ENCODE measurements at regions not wholly inside any gene's neighbourhood (a gene's known extent, or its start where the extent isn't known, plus 50 kb on each side); places are given as distances from the start of the nearest gene placed in this dataset.

DNA sequence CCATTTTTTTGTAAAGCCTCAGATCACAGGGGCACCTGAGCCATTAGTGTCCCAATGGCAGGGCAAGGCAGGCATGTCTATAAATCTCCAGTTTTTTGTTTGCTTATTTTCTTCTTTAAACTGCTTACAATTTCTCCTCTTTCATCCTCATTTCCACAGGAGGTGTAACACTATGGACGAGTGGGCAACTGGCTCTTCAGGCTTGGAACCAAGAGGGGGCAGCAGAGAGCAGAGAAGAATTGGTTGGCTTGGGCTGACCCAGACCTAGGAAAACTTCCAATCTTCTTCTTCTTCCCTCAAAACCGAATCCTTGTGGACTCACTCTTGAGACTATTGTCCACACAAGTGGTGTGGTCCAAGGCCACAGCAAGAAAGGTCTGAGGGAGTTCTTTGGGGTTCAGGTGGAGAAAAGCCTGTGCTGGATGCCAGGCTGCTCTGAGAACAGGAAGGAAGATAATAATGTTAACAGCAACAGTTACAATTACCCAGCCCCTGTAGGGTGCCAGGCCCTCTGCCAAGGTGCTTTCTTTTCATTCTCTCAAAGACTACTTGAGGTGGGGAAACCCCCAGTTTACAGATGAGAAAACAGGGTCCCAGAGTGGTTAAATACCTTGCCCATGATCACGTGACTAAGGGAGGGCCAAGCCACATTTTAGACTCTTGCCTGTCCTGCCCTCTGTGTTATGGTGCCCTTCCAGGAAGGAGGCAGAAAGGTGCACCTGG, 70.7 kb upstream of the E2F8 start:
- DNase-seq (ENCODE audit: low spot score) = no peak
- Mint-ChIP-seq H3K4me3 (ENCODE audit: unreplicated experiment) (no peak overlapping the region), H3K4me1 (ENCODE audit: low read depth) (no peaks in the 10 kb centered on the region), H3K27ac (ENCODE audit: unreplicated experiment) (no peak overlapping the region), H3K27me3 (ENCODE audit: low read depth) (peaks cover 15% of the 10 kb centered on the region), H3K9me3 (ENCODE audit: low read depth) (no peaks in the 10 kb centered on the region), H3K36me3 (ENCODE audit: low read depth) (no peaks in the 10 kb centered on the region)
- peak; percentile 88 for TF ChIP-seq CTCF (IDR thresholded peaks at IDR 0.05)

- Mint-ChIP-seq H3K27ac (ENCODE audit: unreplicated experiment) (no peak overlapping the region), H3K9me3 (ENCODE audit: low read depth) (peaks cover 2% of the 10 kb centered on the region), H3K36me3 (ENCODE audit: low read depth) (no peaks in the 10 kb centered on the region), H3K27me3 (ENCODE audit: low read depth) (peaks cover 25% of the 10 kb centered on the region), H3K4me3 (ENCODE audit: unreplicated experiment) (no peak overlapping the region), H3K4me1 (ENCODE audit: low read depth) (no peaks in the 10 kb centered on the region)
- DNase-seq (ENCODE audit: low spot score) = no peak
- TF ChIP-seq CTCF (IDR thresholded peaks at IDR 0.05) = no peak
These were observed 66.8 kb upstream of the E2F8 start for GRCh38 chr11:19307498-19307897.

DNA sequence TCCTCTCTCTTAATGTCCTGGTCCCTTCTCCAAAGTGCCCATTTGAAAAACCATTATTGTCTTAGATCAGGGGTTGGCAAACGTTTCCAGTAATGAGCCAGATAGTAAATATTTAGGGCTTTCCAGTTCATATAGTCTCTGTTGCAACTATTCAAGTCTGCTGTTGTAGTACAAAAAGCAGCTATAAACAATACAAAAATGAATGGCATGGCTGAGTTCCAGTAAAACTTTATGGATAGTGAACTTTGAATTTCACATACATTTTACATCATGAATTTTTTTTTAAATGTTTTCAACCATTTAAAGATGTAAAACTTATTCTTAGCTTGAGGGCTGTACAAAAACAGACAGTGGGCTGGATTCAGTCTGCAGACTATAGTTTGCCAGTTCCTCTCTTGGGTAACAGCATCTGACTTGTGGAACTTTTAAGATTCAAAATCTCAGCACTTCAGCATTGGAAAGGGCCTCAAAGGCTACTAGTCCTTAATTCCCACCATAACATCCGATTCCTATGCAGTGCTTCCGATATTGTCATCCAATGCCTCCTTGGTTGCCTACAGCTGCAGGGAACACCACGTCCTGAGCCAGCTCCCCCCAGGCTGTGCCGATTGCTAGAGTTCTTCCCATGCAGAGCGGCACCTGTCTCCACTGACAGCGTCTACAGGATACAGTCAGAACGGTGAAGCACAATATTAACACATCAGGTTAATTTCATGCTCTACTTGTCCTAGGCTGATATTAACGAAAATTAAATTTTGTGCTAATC, 65.6 kb upstream of the E2F8 start:
- H3K27me3 Mint-ChIP-seq (ENCODE audit: low read depth) = peaks cover 25% of the 10 kb centered on the region
- H3K4me1 Mint-ChIP-seq (ENCODE audit: low read depth) = no peaks in the 10 kb centered on the region
- TF ChIP-seq CTCF (IDR thresholded peaks at IDR 0.05) = no peak
- no peak overlapping the region for H3K27ac Mint-ChIP-seq (ENCODE audit: unreplicated experiment)
- no peak for DNase-seq (ENCODE audit: low spot score)
- no peaks in the 10 kb centered on the region for H3K36me3 Mint-ChIP-seq (ENCODE audit: low read depth)
- no peak overlapping the region for H3K4me3 Mint-ChIP-seq (ENCODE audit: unreplicated experiment)
- peaks cover 2% of the 10 kb centered on the region for H3K9me3 Mint-ChIP-seq (ENCODE audit: low read depth)

GRCh38 chr11:19301361-19301760, 60.6 kb upstream of the E2F8 start:
- Mint-ChIP-seq H3K4me1 (ENCODE audit: low read depth) (no peaks in the 10 kb centered on the region), H3K27me3 (ENCODE audit: low read depth) (peaks cover 22% of the 10 kb centered on the region), H3K4me3 (ENCODE audit: unreplicated experiment) (no peak overlapping the region), H3K9me3 (ENCODE audit: low read depth) (peaks cover 2% of the 10 kb centered on the region), H3K36me3 (ENCODE audit: low read depth) (no peaks in the 10 kb centered on the region), H3K27ac (ENCODE audit: unreplicated experiment) (no peak overlapping the region)
- no peak for TF ChIP-seq CTCF (IDR thresholded peaks at IDR 0.05)
- no peak for DNase-seq (ENCODE audit: low spot score)

GRCh38 chr11:19294444-19294843, 53.7 kb upstream of the E2F8 start:
- Mint-ChIP-seq H3K9me3 (ENCODE audit: low read depth) (no peaks in the 10 kb centered on the region), H3K4me3 (ENCODE audit: unreplicated experiment) (no peak overlapping the region), H3K27me3 (ENCODE audit: low read depth) (peaks cover 25% of the 10 kb centered on the region), H3K36me3 (ENCODE audit: low read depth) (no peaks in the 10 kb centered on the region), H3K27ac (ENCODE audit: unreplicated experiment) (no peak overlapping the region), H3K4me1 (ENCODE audit: low read depth) (no peaks in the 10 kb centered on the region)
- DNase-seq (ENCODE audit: low spot score) = no peak
- no peak for TF ChIP-seq CTCF (IDR thresholded peaks at IDR 0.05)

Data from chondrocyte (in vitro differentiated cells).